Stimulated activated CD4-positive, alpha-beta T cell treated with anti-CD3 and anti-CD28 coated beads, Interleukin-1b, Interleukin-23, amount 100 ng/mL, for 1 hour (primary cell): ENCODE measurements at regions not wholly inside any gene's neighbourhood (a gene's known extent, or its start where the extent isn't known, plus 50 kb on each side); places are given as distances from the start of the nearest gene placed in this dataset.
"Not testable (repeated sequence)": the region's sequence is repeated elsewhere in the genome, so short reads cannot be mapped to it uniquely, and the experiment has no call there.

Experiments
- DNase-seq, 2 donors: peaks; one replicate each; pipeline ENCODE4 v3.0.0-alpha.2; 2020; ENCODE audit warnings: low read depth in 2 of 2

DNA sequence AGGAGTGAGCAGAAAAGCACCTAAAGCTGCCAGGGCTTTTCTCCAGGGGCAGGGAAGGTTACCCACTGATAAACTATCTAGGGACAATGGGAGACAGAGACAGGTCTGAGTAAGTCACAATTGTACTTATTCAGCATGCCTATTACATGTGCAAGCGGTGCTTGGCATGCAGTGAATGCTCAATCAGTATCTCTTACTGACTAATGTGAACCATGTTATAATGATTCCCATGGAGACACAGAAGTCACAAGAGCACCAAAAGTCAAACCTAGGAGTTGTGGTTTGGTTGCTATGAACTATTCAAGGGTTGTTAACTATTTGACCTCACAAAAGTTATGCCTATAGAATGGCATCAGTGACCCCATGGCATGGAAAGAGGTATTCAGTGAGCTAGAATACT lies 50.0 kb upstream of the RASGRP1 start:
- DNase-seq, result no peak

GRCh38 chr15:38617831-38618230 lies 53.2 kb upstream of the RASGRP1 start:
- DNase-seq, result no peak

DNA sequence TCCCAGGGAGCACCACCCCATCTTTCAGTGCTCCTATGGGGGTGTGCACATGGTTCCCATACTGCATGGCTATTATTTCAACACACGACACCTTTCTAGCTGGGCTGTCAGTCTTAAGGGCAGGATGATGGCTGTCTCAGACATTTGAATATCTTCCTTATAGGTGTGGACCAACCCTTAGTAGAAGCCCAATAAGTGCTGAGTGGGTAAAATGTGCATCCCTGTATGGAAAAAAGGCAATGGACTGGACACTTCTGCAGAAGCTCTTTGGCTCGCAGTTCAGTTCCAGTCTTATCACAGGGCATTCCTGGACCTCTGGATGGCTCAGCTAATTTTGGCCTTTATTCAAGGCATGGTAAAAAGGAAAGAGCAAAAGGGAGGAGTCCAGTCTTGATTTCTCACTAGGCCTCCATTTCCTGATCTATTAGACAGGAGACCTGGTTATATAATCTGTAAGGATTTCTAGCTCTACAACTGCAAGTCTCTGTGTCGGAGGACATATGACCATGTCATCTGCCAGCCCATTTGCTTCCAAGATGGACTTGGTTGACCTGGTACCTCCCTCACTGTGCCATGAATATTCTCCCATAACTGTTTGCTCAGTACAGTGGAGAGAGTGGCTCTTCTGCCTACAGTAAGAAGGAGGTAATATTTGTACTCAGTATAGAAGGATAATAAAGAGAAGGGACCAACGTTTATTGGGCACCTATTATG lies 53.8 kb upstream of the RASGRP1 start:
- no peak for DNase-seq

GRCh38 chr15:38620098-38620497 lies 55.5 kb upstream of the RASGRP1 start:
- DNase-seq, result no peak

GRCh38 chr15:38620851-38621594 lies 56.4 kb upstream of the RASGRP1 start:
- no peak for DNase-seq

DNA sequence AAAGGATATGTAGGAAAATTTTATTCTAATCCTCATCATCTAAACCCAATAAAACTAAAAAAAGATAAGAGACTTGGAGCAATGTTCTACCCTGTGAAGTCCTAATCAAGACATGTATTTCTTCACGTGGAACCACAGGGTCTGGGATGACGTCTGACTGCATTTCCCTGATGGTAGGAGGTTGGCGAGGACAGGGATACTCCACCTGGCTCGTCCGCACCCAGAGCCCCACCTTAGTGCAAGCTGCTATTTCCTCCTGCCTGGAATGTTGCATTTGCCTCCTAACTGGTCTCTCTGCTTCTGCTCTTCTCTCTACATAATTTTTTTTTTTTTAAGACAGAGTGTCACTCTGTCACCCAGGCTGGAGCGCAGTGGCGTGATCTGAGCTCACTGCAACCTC lies 57.7 kb upstream of the RASGRP1 start:
- DNase-seq, result no peak

DNA sequence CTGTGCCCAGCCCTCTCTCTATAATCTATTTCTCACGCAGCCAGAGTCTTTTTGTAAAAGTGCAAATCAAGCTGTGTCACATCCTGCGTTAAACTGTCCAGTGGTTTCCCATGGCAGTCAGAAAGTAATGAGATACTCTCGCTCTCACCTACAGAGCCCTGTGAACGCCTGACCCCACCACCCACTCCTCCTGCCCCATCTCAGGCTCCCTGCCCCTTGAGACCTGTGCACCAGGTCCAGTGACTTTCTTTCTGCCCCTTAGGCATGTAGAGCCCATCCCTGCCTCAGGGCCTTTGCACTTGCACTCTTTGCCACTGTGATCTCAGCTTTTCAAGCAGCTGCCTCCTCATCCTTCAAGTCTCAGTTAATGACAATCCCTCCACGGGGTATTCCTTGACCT lies 58.3 kb upstream of the RASGRP1 start:
- DNase-seq, result no peak

GRCh38 chr15:38623744-38624143 lies 59.1 kb upstream of the RASGRP1 start:
- DNase-seq, result no peak

DNA sequence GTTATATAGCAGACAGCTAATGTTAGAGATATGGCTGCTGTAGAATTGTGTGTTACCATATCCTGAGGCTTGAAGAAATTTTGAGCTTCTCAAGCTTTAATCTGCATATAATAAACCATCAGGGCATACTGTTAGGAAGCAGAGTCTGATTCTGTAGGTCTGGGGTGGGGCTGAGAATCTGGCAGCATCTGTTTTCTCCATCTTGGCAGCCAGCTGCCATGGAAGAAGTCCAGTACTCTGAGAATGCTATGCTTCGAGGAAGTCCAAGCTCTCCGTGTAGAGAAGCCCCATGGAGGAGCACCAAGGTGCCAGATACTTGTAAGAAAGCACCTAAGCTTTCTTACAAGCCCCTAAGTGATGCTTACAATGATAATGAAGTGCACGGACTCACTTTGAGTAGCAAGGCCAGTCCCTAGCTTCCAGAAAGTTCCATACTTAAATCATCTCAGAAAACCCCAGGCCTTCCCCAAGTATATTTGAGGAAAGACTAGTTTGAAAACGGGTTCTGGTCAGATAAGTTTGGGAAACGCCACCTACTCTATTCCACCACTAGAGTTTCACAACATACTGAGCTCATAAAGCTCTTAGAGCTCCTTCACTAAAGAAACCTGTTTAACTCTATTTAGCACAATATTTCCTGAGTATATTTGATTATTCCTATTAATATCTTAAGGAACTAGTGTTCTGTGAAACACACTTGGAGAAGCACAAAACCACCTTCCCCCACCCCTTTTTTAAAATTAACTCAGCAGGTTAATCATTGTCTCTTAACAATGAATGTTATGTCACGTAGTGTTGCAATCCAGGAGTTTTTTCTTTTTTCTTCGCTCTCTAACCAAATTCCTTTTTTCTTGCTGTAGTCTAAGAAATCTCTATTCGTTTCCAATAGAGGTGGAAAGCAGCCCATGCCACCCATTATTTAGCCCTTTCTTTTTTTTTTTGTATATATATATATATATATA lies 59.9 kb upstream of the RASGRP1 start:
- no peak for DNase-seq

DNA sequence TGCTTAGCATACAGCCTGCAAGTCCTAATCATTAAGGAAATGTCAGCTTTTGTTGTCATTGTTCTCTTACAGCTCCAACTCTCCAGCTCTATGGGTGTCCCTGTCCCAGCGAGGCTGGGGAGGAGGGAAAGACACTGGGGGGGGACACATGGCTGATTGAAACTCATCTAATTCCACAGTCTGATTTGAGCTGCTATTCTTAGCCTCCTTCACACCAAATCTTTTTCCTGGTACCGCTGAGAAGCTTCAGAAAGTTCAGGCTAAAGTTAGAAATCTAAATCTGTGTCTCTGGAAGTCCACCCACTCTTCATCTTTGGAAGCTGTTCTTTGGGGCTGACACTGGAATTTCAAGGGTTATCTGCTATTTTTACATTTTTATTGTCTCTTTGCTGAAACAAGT lies 61.3 kb upstream of the RASGRP1 start:
- no peak for DNase-seq

GRCh38 chr15:38626443-38627050 lies 61.9 kb upstream of the RASGRP1 start:
- DNase-seq, result no peak

DNA sequence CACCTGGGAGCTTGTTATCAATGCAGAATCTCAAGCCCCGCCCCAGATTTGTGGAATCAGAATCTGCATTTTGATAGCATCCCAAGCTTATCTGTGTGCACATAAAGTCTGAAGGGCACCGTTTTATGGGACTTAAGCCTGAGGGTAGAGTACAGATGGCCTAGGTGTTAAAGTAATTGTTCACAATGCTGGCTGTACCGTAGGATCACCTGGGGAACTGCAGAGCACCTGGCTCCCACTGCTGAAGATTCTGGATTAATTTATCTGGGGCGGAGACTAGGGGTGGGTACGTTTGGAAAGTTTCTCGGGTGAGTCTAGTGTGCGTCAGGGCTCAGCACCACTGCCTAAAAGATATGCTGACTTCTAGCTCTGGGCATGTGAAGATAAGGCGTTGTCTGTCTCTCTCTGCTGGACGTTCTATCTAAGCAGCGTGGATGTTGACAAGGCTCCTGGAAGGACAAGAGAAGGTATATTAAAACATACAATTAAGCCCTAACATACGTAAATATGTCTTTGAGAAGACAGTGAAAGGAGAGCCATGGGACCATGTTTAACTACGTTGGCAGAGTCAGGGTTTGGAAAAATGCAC lies 63.2 kb upstream of the RASGRP1 start:
- no peak for DNase-seq

- no peak for DNase-seq
Observed at GRCh38 chr15:38631119-38632075, 66.8 kb upstream of the RASGRP1 start.

DNA sequence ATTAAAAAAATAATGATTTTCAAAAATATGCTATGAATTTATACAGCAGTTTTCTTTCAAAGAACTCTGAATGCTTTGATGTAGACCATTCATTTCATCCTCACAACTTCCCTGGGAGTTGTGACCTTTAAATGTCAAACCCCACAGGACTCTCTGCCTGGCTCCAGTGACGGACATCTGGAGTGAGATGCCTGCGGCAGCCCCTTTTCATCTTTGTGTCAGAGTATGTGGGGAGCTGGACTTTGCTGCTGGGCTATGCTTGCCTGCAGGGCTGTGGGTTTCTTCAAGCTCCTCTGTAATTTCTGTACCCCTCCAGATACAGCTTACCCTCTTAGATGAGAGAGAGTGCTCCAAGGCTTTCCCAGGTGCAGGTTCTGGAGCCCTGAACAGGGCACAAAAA lies 70.6 kb upstream of the RASGRP1 start:
- no peak for DNase-seq

GRCh38 chr15:38636597-38636996 lies 72.0 kb upstream of the RASGRP1 start:
- no peak for DNase-seq

- no peak for DNase-seq
Observed at GRCh38 chr15:38638126-38638525, 73.5 kb upstream of the RASGRP1 start.

GRCh38 chr15:38638811-38639210 lies 74.2 kb upstream of the RASGRP1 start:
- DNase-seq, result no peak

GRCh38 chr15:38642689-38643270 lies 78.2 kb upstream of the RASGRP1 start:
- DNase-seq, result no peak

DNA sequence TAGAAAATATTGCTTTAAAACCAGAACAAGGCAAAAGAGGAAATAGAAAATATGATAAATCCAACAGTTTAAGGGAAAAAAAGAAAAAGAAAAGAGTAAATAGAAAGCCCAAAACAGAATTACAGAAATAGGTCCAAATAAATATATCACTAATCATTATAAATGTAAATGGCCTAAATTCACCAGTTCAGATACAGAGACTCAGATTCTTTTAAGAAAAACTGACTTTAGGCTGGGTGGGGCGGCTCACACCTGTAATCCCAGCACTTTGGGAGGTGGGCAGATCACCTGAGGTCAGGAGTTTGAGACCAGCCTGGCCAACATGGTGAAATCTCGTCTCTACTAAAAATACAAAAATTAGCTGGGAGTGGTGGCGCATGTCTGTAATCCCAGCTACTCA lies 79.7 kb upstream of the RASGRP1 start:
- not testable (repeated sequence) for DNase-seq

DNA sequence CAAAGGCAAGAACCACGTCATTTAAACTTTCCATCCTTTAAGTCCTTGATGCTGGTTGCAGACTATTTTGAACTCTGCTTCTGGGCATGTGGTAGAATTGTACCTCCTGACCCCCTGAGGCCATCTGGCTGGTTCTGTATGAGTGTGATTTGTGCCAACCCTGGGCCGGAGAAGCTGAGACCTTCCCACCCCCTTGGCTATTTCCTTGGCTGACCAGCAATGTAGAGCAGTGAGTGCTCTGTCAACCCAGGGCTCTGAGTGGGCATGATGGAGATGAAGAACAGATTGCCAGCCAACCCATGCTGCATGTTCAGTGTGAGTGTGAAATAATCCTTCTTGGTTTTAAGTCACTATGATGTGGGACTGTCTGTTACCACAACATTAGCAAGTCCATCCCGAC lies 82.1 kb upstream of the RASGRP1 start:
- DNase-seq, result no peak
